Smooth muscle cell (in vitro differentiated cells): ENCODE measurements at regions not wholly inside any gene's neighbourhood (a gene's known extent, or its start where the extent isn't known, plus 50 kb on each side); places are given as distances from the start of the nearest gene placed in this dataset.

ENCODE experiments used
- DNase-seq: peaks from one replicate; lab custom pipeline; 2025; ENCODE audit not compliant: unreplicated experiment; lab: John Stamatoyannopoulos, UW
- H2AFZ ChIP-seq: fragments of 200-600 bp; sonication (generic); 2 replicates; pipeline ENCODE4 v1.6.0; 2016; ENCODE audit warnings: antibody characterized with exemption, low read depth, mild to moderate bottlenecking
- H3F3A ChIP-seq: fragments of 200-600 bp; sonication (generic); 2 replicates; pipeline ENCODE4 v1.6.0; 2017; ENCODE audit warnings: antibody characterized with exemption, low read depth
- H3K27ac ChIP-seq: fragments of 200-600 bp; sonication (generic); 2 replicates; pipeline ENCODE4 v1.5.1; 2016; ENCODE audit warnings: low read depth, mild to moderate bottlenecking
- H3K27me3 ChIP-seq: fragments of 200-600 bp; sonication (generic); 2 replicates; pipeline ENCODE4 v1.6.1; 2016; ENCODE audit warnings: low read depth, mild to moderate bottlenecking
- H3K36me3 ChIP-seq: fragments of 200-600 bp; sonication (generic); 2 replicates; pipeline ENCODE4 v1.5.1; 2016; ENCODE audit warnings: low read depth
- H3K4me1 ChIP-seq: fragments of 200-600 bp; sonication (generic); 2 replicates; pipeline ENCODE4 v1.5.1; 2016; ENCODE audit warnings: low read depth
- H3K4me2 ChIP-seq: fragments of 200-600 bp; sonication (generic); 2 replicates; pipeline ENCODE4 v1.6.0; 2016; ENCODE audit warnings: mild to moderate bottlenecking
- H3K4me3 ChIP-seq: fragments of 200-600 bp; sonication (generic); 2 replicates; pipeline ENCODE4 v1.5.1; 2016; ENCODE audit warnings: mild to moderate bottlenecking
- H3K79me2 ChIP-seq: fragments of 200-600 bp; sonication (generic); 2 replicates; pipeline ENCODE4 v1.6.0; 2016; ENCODE audit warnings: low read depth, mild to moderate bottlenecking
- H3K9ac ChIP-seq: fragments of 200-600 bp; sonication (generic); 2 replicates; pipeline ENCODE4 v1.6.0; 2016; ENCODE audit warnings: low read depth
- H3K9me3 ChIP-seq: fragments of 200-600 bp; sonication (generic); replicated peaks from 2 replicates; pipeline ENCODE4 v1.5.1; 2016; ENCODE audit warnings: low read depth
- H4K20me1 ChIP-seq: fragments of 200-600 bp; sonication (generic); 2 replicates; pipeline ENCODE4 v1.6.0; 2016; ENCODE audit warnings: low read depth
- WGBS: methylation state at CpG from one replicate; pipeline ENCODE4 v1.1.7; 2016; ENCODE audit warnings: low lambda C conversion rate; 5-methylcytosine and 5-hydroxymethylcytosine counted together
- TF ChIP-seq, protein P1 (sequence below): fragments of 200-600 bp; sonication (generic); IDR thresholded peaks from 2 replicates; pipeline ENCODE4 v1.5.1; 2017; ENCODE audit warnings: borderline replicate concordance, mild to moderate bottlenecking, antibody characterized with exemption; ENCODE audit not compliant: insufficient read depth, poor library complexity, severe bottlenecking

DNA sequence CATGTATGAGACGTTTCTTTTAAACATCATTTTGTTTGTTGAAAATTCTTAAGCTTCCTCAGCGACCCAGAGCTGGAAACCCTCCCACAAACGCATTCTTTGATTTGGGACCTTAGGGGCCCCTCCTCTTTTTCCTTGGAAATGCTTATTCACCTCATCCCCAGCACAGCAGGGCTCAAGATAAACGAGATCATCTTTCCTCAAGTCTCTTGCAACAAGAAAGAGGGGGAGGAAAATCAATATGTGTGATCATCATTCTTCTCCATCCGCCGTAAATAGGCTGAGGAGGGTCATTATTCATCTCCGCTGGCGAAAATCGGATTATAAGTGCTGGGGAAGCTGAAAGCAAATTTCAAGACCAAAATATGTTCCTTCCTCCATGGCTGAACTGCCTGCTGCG lies 1415.2 kb downstream of the AACS start:
- 55% methylated on average over 10 of the region's 10 CpGs for WGBS
- DNase-seq, result no peak
- H3K9ac ChIP-seq, result no peak overlapping the region
- no peak overlapping the region for H3K4me2 ChIP-seq
- TF ChIP-seq, protein P1, sequence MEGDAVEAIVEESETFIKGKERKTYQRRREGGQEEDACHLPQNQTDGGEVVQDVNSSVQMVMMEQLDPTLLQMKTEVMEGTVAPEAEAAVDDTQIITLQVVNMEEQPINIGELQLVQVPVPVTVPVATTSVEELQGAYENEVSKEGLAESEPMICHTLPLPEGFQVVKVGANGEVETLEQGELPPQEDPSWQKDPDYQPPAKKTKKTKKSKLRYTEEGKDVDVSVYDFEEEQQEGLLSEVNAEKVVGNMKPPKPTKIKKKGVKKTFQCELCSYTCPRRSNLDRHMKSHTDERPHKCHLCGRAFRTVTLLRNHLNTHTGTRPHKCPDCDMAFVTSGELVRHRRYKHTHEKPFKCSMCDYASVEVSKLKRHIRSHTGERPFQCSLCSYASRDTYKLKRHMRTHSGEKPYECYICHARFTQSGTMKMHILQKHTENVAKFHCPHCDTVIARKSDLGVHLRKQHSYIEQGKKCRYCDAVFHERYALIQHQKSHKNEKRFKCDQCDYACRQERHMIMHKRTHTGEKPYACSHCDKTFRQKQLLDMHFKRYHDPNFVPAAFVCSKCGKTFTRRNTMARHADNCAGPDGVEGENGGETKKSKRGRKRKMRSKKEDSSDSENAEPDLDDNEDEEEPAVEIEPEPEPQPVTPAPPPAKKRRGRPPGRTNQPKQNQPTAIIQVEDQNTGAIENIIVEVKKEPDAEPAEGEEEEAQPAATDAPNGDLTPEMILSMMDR, result no peak
- H4K20me1 ChIP-seq, result no peaks in the 10 kb centered on the region
- no peaks in the 10 kb centered on the region for H3K79me2 ChIP-seq
- H3K27me3 ChIP-seq, result no peaks in the 10 kb centered on the region
- H3K4me3 ChIP-seq, result no peak overlapping the region
- no peak overlapping the region for H3K27ac ChIP-seq
- H3K9me3 ChIP-seq, result no peaks in the 10 kb centered on the region
- H3K36me3 ChIP-seq, result no peaks in the 10 kb centered on the region
- peaks cover 4% of the 10 kb centered on the region for H3F3A ChIP-seq
- no peak overlapping the region for H2AFZ ChIP-seq
- H3K4me1 ChIP-seq, result peaks cover 26% of the 10 kb centered on the region

DNA sequence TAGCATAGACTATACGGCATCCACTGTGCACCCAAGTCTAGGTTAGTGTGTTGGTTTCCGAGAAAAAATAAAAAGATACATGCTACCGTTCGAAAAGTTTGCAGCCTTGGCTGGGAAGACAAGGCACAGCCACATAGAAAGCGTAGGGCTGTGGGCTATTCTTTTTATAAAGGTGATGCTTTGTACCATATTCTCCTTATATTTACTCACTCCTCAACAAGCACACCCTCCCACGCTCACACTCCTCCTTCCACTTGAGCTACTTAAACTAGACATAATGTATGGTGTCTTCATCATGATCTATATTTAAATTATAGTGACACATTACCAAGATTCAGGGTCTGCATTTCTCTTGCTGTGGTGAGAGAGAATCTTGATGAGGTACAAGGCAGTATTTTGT lies 1416.5 kb downstream of the AACS start:
- TF ChIP-seq, protein P1, result no peak
- Histone ChIP-seq H3K79me2 (no peaks in the 10 kb centered on the region), H3F3A (peaks cover 4% of the 10 kb centered on the region), H3K36me3 (no peaks in the 10 kb centered on the region), H3K4me1 (peaks cover 26% of the 10 kb centered on the region), H4K20me1 (no peaks in the 10 kb centered on the region), H3K27ac (no peak overlapping the region), H3K27me3 (no peaks in the 10 kb centered on the region), H3K9ac (no peak overlapping the region), H3K9me3 (no peaks in the 10 kb centered on the region), H2AFZ (no peak overlapping the region), H3K4me3 (no peak overlapping the region), H3K4me2 (no peak overlapping the region)
- 99% methylated on average over 6 of the region's 6 CpGs for WGBS
- DNase-seq, result no peak

DNA sequence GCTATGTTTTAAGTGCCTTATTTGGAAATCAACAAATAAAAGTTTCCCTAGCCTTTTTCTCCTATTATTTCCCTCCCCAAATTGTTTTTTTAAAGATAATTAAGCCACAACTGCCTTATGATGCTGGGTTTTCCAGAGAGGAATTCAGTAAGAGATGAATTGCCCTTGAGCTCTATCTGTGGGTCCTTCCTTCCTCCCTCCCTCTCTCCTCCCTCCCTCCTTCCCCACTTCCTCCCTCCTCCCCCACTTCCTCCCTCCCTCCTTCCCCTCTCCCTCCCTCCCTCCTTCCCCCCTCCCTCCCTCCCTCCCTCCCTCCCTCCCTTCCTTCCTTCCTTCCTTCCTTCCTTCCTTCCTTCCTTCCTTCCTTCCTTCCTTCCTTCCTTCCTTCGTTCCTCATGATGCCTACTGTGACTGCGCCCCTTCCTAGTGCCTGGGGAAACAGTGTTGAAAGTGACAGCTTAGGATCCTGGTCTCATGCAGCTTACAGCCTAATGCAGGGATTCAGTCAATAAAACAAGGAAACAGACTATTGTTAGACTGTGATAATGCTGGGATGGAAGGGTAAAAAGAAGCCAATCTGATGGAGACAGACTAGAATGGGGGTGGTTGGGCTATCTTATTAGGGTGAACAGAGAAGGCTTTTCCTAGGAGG lies 1417.1 kb downstream of the AACS start:
- Histone ChIP-seq H3K79me2 (no peaks in the 10 kb centered on the region), H3K4me2 (peak overlapping the region; percentile 64), H3F3A (peaks cover 4% of the 10 kb centered on the region), H4K20me1 (no peaks in the 10 kb centered on the region), H3K27me3 (no peaks in the 10 kb centered on the region), H3K9me3 (no peaks in the 10 kb centered on the region), H3K9ac (peak overlapping the region; percentile 6), H3K27ac (peak overlapping the region; percentile 85), H3K4me1 (peaks cover 26% of the 10 kb centered on the region), H3K4me3 (no peak overlapping the region), H3K36me3 (no peaks in the 10 kb centered on the region), H2AFZ (no peak overlapping the region)
- TF ChIP-seq, protein P1, result no peak
- WGBS, result 100% methylated on average over 1 of the region's 2 CpGs
- DNase-seq, result no peak
